SU-DHL-6 (cell line): ENCODE measurements at regions not wholly inside any gene's neighbourhood (a gene's known extent, or its start where the extent isn't known, plus 50 kb on each side); places are given as distances from the start of the nearest gene placed in this dataset.

Experiments used
- CTCF ChIP-seq: fragments of 200-600 bp; sonication (generic); IDR thresholded peaks from one replicate; pipeline ENCODE4 v1.5.1; 2017; ENCODE audit warnings: antibody characterized with exemption, mild to moderate bottlenecking, low read length, moderate library complexity; ENCODE audit not compliant: insufficient read depth, poor library complexity, severe bottlenecking
- EZH2phosphoT487 ChIP-seq: fragments of 200-600 bp; sonication (generic), shearing (Covaris generic); conservative IDR thresholded peaks from 2 replicates; pipeline ENCODE4 v1.6.1; 2018; ENCODE audit warnings: mild to moderate bottlenecking, antibody characterized with exemption, low read length, moderate library complexity, mixed read lengths

GRCh38 chr2:41735476-41735875 is 312.3 kb upstream of the PKDCC start:
- TF ChIP-seq CTCF (no peak), EZH2phosphoT487 (no peak)
